Caco-2 (cell line): ENCODE measurements at regions not wholly inside any gene's neighbourhood (a gene's known extent, or its start where the extent isn't known, plus 50 kb on each side); places are given as distances from the start of the nearest gene placed in this dataset.

ENCODE experiments used
- BruUV-seq: library from RNA; stranded (reverse); fragments of 400-500 nt; replicated peaks from 2 replicates; lab custom pipeline; 2021; lab: Mats Ljungman, UMichigan
- CTCF ChIA-PET: fragments of 300-600 bp; sonication (Branson Sonifier 250); formaldehyde crosslinking; loops from one replicate; lab custom pipeline; 2022; ENCODE audit warnings: antibody characterized with exemption; lab: Charles Lee
- POLR2A ChIA-PET: fragments of 300-600 bp; sonication (Branson Sonifier 250); formaldehyde crosslinking; loops from one replicate; lab custom pipeline; 2022; ENCODE audit warnings: antibody characterized with exemption; lab: Charles Lee
- DNase-seq, 2 experiments: peaks; one replicate each; pipeline versions ENCODE4 v3.0.0 to v3.0.0-alpha.2; 2020 to 2022
- H3K27me3 ChIP-seq: replicated peaks from 2 replicates; pipeline ENCODE4 v1.6.0; 2011; ENCODE audit warnings: low read length; ENCODE audit not compliant: control insufficient read depth, insufficient read depth
- H3K36me3 ChIP-seq: 2 replicates; pipeline ENCODE4 v1.5.1; 2011; ENCODE audit warnings: low read length; ENCODE audit not compliant: control insufficient read depth, insufficient read depth
- H3K4me1 ChIP-seq: fragments of 250-450 bp; sonication (Bioruptor Pico); 2 replicates; pipeline ENCODE4 v1.5.1; 2020; ENCODE audit warnings: mild to moderate bottlenecking
- H3K4me3 ChIP-seq: 2 replicates; pipeline ENCODE4 v1.5.1; 2011; ENCODE audit warnings: low read depth, mild to moderate bottlenecking, control low read depth, low read length
- H3K9me3 ChIP-seq: fragments of 250-450 bp; sonication (Bioruptor Pico); 2 replicates; pipeline ENCODE4 v1.5.1; 2020; ENCODE audit warnings: mild to moderate bottlenecking, moderate library complexity
- H3K27ac Mint-ChIP-seq: one replicate; pipeline ENCODE4 v1.8.0; 2022; ENCODE audit warnings: mixed read lengths; ENCODE audit not compliant: unreplicated experiment
- H3K27me3 Mint-ChIP-seq: one replicate; pipeline ENCODE4 v1.8.0; 2022; ENCODE audit warnings: mixed read lengths; ENCODE audit not compliant: insufficient read depth, unreplicated experiment
- H3K36me3 Mint-ChIP-seq: one replicate; pipeline ENCODE4 v1.8.0; 2022; ENCODE audit warnings: mild to moderate bottlenecking, mixed read lengths; ENCODE audit not compliant: insufficient read depth, unreplicated experiment
- H3K4me1 Mint-ChIP-seq: one replicate; pipeline ENCODE4 v1.8.0; 2022; ENCODE audit warnings: low read depth, mixed read lengths; ENCODE audit not compliant: unreplicated experiment
- H3K4me3 Mint-ChIP-seq: one replicate; pipeline ENCODE4 v1.8.0; 2022; ENCODE audit warnings: mild to moderate bottlenecking, moderate library complexity, mixed read lengths; ENCODE audit not compliant: unreplicated experiment
- H3K9me3 Mint-ChIP-seq: one replicate; pipeline ENCODE4 v1.8.0; 2022; ENCODE audit warnings: mixed read lengths; ENCODE audit not compliant: unreplicated experiment
- intact Hi-C: fragments of 100-400 bp; cut with micrococcal nuclease; formaldehyde crosslinking; loops from one replicate; pipeline ENCODE4 v1.10.0; 2022; ENCODE audit not compliant: unreplicated experiment
- TF ChIP-seq, protein P1 (sequence below), 2 experiments: fragments of 200-600 bp in 1 of 2; IDR thresholded peaks; 1 replicate in 1 of 2; 2 replicates in 1 of 2; pipeline versions ENCODE4 v1.5.1 to v1.8.0; 2011 to 2022; ENCODE audit warnings: antibody characterized with exemption in 1 of 2, control low read depth in 1 of 2, inconsistent platforms in 1 of 2, low read depth in 1 of 2, low read length in 1 of 2, mild to moderate bottlenecking in 1 of 2, moderate library complexity in 1 of 2; ENCODE audit not compliant: insufficient read depth in 1 of 2, severe bottlenecking in 1 of 2, unreplicated experiment in 1 of 2

DNA sequence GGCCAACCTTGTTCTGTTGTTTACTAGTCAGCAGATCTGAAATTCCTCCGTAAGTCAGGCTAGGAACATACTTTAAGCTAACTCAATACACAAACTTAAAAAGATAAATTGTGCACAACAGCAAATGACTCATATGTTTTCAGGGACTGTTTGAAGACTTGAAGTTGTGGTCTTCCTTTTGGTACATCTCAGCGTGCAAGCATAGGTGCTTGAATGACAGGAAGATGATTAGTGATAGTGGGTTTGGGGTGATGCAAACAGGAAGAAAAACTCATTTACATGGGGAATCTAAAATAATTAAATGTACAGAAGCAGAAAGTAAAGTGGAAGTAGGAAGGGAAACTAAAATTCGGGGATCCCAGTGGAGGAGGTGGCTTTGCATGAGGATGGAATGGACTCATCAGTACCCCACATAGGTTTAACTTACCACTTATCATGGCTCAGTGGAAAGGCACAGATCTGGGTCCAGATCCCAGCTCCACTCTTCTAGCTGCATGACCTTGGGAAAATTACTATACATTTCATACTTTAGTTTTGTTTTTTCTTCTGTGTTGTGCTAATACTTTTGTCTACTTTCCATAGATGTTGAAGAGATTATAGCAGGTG, 122.3 kb downstream of the XCL2 start:
- no peak overlapping the region for H3K4me3 ChIP-seq
- H3K27me3 ChIP-seq, result no peaks in the 10 kb centered on the region
- Mint-ChIP-seq H3K36me3 (no peaks in the 10 kb centered on the region), H3K27me3 (no peaks in the 10 kb centered on the region), H3K4me1 (peaks cover 11% of the 10 kb centered on the region), H3K9me3 (no peaks in the 10 kb centered on the region), H3K27ac (no peak overlapping the region), H3K4me3 (no peak overlapping the region)
- BruUV-seq, result no TSS peak
- intact Hi-C loops, result no loop called here
- H3K9me3 ChIP-seq, result no peaks in the 10 kb centered on the region
- ChIA-PET POLR2A (no interaction called here), CTCF (interaction anchor here (0.6 kb wide), 1 partner anchor 78 kb away, joined by 3 read pairs; no protein-coding TSS in a partner anchor)
- DNase-seq, result no peak
- H3K4me1 ChIP-seq, result no peaks in the 10 kb centered on the region
- no peaks in the 10 kb centered on the region for H3K36me3 ChIP-seq
- TF ChIP-seq, protein P1, sequence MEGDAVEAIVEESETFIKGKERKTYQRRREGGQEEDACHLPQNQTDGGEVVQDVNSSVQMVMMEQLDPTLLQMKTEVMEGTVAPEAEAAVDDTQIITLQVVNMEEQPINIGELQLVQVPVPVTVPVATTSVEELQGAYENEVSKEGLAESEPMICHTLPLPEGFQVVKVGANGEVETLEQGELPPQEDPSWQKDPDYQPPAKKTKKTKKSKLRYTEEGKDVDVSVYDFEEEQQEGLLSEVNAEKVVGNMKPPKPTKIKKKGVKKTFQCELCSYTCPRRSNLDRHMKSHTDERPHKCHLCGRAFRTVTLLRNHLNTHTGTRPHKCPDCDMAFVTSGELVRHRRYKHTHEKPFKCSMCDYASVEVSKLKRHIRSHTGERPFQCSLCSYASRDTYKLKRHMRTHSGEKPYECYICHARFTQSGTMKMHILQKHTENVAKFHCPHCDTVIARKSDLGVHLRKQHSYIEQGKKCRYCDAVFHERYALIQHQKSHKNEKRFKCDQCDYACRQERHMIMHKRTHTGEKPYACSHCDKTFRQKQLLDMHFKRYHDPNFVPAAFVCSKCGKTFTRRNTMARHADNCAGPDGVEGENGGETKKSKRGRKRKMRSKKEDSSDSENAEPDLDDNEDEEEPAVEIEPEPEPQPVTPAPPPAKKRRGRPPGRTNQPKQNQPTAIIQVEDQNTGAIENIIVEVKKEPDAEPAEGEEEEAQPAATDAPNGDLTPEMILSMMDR (IDR thresholded peaks at IDR 0.05; ENCODE audit: insufficient read depth in 1 of 2, low read depth in 1 of 2, low read length in 1 of 2, severe bottlenecking in 1 of 2, unreplicated experiment in 1 of 2), result no peak

DNA sequence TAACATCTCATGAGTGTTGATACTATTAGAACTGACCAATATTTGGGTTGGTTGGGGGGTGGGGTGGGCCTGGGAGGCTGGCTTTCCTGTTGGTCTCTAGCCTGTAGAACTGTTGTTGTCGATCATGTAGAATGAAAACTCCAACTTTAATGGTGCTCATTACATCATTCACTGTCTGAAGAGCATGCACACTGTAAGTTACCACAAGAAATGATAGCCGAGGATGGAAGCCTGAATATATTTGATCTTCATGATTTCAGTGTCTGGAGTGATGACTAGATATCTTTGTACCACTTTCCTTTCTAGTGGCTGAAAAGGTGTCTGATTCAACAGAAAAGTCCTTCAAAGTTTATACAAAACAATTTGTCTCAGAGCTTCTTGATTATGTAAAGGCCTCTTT, 123.6 kb downstream of the XCL2 start:
- H3K36me3 ChIP-seq, result no peaks in the 10 kb centered on the region
- H3K9me3 ChIP-seq, result no peaks in the 10 kb centered on the region
- TF ChIP-seq, protein P1 (IDR thresholded peaks at IDR 0.05; ENCODE audit: insufficient read depth in 1 of 2, low read depth in 1 of 2, low read length in 1 of 2, severe bottlenecking in 1 of 2, unreplicated experiment in 1 of 2), result no peak
- H3K27me3 Mint-ChIP-seq, result no peaks in the 10 kb centered on the region
- H3K27me3 ChIP-seq, result no peaks in the 10 kb centered on the region
- DNase-seq, result no peak
- H3K4me3 Mint-ChIP-seq, result no peak overlapping the region
- peaks cover 2% of the 10 kb centered on the region for H3K36me3 Mint-ChIP-seq
- no peaks in the 10 kb centered on the region for H3K4me1 ChIP-seq
- ChIA-PET CTCF (no interaction called here), POLR2A (no interaction called here)
- BruUV-seq, result no TSS peak
- no peak overlapping the region for H3K4me3 ChIP-seq
- no peaks in the 10 kb centered on the region for H3K9me3 Mint-ChIP-seq
- intact Hi-C loops, result no loop called here
- H3K4me1 Mint-ChIP-seq, result peaks cover 11% of the 10 kb centered on the region
- no peak overlapping the region for H3K27ac Mint-ChIP-seq

- ChIA-PET POLR2A (no interaction called here), CTCF (no interaction called here)
- BruUV-seq, result no TSS peak
- H3K9me3 Mint-ChIP-seq, result no peaks in the 10 kb centered on the region
- Histone ChIP-seq H3K4me3 (no peak overlapping the region), H3K4me1 (no peaks in the 10 kb centered on the region), H3K9me3 (no peaks in the 10 kb centered on the region), H3K27me3 (no peaks in the 10 kb centered on the region), H3K36me3 (no peaks in the 10 kb centered on the region)
- H3K4me3 Mint-ChIP-seq, result no peak overlapping the region
- TF ChIP-seq, protein P1 (IDR thresholded peaks at IDR 0.05; ENCODE audit: insufficient read depth in 1 of 2, low read depth in 1 of 2, low read length in 1 of 2, severe bottlenecking in 1 of 2, unreplicated experiment in 1 of 2), result no peak
- H3K36me3 Mint-ChIP-seq, result peaks cover 6% of the 10 kb centered on the region
- H3K27ac Mint-ChIP-seq, result no peak overlapping the region
- DNase-seq, result no peak
- no peaks in the 10 kb centered on the region for H3K27me3 Mint-ChIP-seq
- peaks cover 11% of the 10 kb centered on the region for H3K4me1 Mint-ChIP-seq
- intact Hi-C loops, result no loop called here
These were observed 124.1 kb downstream of the XCL2 start for GRCh38 chr1:168419736-168420135.
